Mammary epithelial cell (primary cell): ENCODE measurements at regions not wholly inside any gene's neighbourhood (a gene's known extent, or its start where the extent isn't known, plus 50 kb on each side); places are given as distances from the start of the nearest gene placed in this dataset.

Experiments used
- CTCF ChIP-seq, 2 donors: IDR thresholded peaks in 1 of 2; conservative IDR thresholded peaks in 1 of 2; 2 replicates each; pipeline ENCODE4 v1.5.1; 2011 to 2012; ENCODE audit warnings: inconsistent platforms in 2 of 2, low read length in 2 of 2, mild to moderate bottlenecking in 2 of 2, control low read depth in 1 of 2, low read depth in 1 of 2; ENCODE audit not compliant: insufficient read depth in 1 of 2; ENCODE audit errors: extremely low read depth in 1 of 2
- EZH2 ChIP-seq: IDR thresholded peaks from 2 replicates; pipeline ENCODE4 v1.6.1; 2012; ENCODE audit warnings: low read length, inconsistent platforms, borderline replicate concordance

DNA sequence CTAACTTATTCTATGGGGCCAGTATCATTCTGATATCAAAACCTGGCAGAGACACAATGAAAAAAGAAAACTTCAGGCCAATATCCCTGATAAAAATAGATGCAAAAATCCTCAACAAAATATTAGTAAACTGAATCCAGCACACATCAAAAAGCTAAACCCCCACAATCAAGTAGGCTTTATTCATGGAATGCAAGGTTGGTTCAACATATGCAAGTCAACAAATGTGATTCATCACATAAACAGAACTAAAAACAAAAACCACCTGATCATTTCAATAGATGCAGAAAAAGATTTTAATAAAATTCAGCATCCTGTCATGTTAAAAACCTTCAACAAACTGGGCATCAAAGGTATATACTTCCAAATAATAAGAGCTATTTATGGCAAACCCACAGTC lies 133.9 kb upstream of the SSTR4 start:
- no peak for TF ChIP-seq CTCF (conservative IDR thresholded peaks at IDR 0.05 in 1 of 2, IDR thresholded peaks at IDR 0.05 in 1 of 2; ENCODE audit: extremely low read depth in 1 of 2, insufficient read depth in 1 of 2, low read depth in 1 of 2, low read length in 2 of 2)
- no peak for TF ChIP-seq EZH2
